HG03175 (cell line): ENCODE measurements at regions not wholly inside any gene's neighbourhood (a gene's known extent, or its start where the extent isn't known, plus 50 kb on each side); places are given as distances from the start of the nearest gene placed in this dataset.

ENCODE experiments used
- ATAC-seq: cut with Tn5 transposase; IDR thresholded peaks from one replicate; pipeline ENCODE4 v1.9.1; 2021; ENCODE audit warnings: mild to moderate bottlenecking, moderate library complexity; ENCODE audit not compliant: unreplicated experiment

- no peak for ATAC-seq
Measured at GRCh38 chr11:71357414-71357813, 90.8 kb downstream of the DHCR7 start.

GRCh38 chr11:71356904-71357303, 91.3 kb downstream of the DHCR7 start:
- no peak for ATAC-seq

GRCh38 chr11:71356280-71356876, 91.8 kb downstream of the DHCR7 start:
- no peak for ATAC-seq

GRCh38 chr11:71355281-71355680, 92.9 kb downstream of the DHCR7 start:
- ATAC-seq = no peak

DNA sequence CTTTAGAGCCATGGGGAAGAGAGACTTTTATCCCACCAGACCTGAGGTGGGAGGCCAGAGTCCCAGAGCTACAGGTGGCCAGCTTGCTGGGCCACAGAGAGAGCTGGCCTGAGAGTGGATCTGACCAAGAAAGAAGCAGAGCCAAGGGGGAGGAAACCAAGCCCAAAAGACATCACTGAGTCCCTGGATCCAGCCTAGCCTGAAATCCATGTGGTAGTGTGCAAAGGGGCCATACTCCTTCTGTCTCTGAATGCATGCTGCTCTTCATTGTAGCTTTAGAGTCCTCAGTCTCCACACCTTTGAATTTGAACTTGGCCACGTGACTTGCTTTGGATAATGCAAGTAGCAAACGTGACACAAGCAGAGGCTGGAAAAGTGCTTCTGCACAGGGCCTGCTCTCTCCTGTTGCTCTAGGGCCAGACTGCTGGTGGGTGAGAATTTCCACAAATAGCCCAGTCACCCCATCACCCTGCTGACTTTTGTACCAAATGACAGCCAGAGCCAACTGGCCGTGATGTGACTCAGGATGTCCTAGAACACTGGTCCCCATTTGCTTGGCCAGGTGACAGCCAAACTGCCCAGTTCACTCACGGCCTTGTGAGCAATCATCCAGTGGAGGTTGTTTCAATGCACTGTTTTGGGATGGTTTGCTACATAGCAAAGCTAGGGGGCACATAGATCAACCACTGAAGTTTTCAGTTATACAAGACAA, 93.6 kb downstream of the DHCR7 start:
- ATAC-seq = no peak

GRCh38 chr11:71352748-71353147, 95.4 kb downstream of the DHCR7 start:
- ATAC-seq = no peak

DNA sequence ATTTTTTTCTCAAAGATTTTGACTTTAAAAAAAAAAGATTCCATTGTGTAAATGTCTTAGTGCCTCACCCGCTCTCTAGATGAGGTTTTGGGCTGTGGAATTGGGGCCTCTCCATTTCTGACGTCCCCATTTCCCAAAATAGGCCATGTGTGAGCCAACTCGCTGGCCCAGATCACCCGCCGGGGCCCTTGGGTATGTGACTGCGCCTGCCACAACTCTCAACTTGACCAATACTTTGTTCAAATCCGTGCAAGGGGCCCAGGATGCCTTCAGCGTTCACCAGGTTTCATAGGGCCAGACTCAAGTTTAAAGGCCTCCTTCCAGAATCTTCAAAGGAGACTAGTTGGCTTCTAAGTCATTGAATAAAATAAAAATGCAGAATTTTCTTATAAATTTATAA, 96.0 kb downstream of the DHCR7 start:
- no peak for ATAC-seq

GRCh38 chr11:71349627-71350026, 97.2 kb upstream of the SHANK2 start:
- no peak for ATAC-seq

DNA sequence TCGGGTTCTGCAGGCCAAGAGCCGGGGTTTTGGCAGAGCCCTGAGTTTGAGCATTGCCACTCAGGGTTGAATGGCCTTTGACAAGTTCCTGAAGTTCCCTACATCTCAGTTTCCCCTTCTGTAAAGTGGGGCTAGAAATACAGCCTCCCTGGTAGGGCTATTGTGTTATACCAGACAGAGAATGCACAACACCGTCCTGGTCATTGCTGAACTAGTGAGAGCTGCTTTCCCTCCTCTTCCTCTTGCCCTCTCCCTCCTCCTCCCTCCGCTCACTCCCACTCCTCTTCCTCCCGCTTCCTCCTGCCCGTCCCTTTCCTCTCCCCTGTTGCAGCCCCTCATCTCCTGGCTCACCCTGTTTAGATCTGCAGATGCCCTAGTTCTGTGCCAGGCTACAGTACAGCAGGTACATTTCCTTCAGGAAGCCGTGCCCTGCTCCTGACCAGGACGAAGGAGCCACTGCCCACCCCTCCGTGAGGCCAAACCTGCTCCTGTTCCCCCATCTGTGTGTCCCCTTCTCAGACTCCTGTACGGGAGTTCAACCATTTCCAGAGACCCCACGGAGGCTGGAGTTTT, 91.5 kb upstream of the SHANK2 start:
- no peak for ATAC-seq

GRCh38 chr11:71342951-71343827, 90.8 kb upstream of the SHANK2 start:
- ATAC-seq = no peak

- no peak for ATAC-seq
Measured at GRCh38 chr11:71342116-71342515, 89.7 kb upstream of the SHANK2 start.

DNA sequence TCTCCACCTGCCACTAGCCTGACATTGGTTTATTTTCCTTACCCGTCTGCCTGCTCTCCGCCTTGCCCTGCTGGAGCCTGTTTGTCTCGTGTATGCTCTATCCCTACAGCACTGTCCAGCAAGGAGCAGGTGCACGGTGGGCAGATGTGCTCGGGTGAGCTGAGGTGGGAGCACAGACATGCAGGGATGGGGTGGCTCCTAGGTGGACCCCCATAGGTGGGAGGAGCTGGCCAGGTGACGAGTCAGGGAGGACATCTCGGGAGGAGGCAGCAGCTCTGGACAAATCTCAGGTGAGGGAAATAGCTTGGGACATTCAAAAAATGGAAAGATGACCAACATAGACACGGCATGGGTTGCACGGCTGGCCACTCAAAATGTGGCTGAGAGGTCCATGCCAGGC, 89.2 kb upstream of the SHANK2 start:
- no peak for ATAC-seq

DNA sequence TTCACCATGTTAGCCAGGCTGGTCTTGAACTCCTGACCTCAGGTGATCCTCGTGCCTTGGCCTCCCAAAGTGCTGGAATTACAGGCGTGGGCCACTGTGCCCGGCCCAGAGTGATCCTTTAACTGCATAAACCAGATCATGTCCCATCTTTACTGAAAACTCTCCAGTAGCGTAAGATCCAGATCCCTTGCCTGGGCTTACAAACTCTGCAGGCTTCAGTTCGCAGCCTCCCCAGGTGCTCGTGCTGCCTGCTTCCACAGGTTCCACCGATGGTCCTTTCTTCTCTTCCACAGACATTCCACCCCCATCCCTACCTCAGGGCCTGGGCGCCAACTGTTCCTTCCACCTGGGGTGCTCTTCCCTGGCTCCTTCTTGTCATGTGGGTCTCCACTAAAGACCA, 88.8 kb upstream of the SHANK2 start:
- ATAC-seq = no peak

- no peak for ATAC-seq
Measured at GRCh38 chr11:71340086-71340606, 87.8 kb upstream of the SHANK2 start.

DNA sequence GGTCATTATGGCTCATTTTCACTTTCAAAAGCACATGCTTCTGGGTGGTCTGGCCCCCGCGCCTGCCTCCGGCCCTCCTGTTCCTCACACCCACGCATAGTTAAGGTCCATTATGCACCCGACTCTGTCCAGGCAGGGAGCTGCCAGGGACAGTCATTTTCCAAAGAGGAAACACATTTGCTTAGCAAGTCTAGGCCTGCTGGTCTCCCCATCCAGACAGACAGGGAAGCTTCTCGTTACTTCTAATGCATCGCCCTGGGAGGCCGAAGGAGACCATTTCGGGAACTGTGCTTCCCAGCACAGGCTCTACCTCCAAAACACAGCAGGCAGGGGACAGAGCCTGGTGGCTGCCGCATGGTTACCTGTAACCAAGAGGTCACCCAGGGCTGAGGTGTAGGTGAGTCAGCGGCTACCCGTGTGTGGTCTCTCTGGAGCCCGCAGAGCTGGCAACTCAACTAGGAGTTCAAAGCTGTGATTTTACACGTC, 87.1 kb upstream of the SHANK2 start:
- no peak for ATAC-seq

GRCh38 chr11:71338801-71339395, 86.5 kb upstream of the SHANK2 start:
- no peak for ATAC-seq

- ATAC-seq = no peak
Measured at GRCh38 chr11:71336996-71337754, 84.8 kb upstream of the SHANK2 start.

GRCh38 chr11:71336176-71336995, 84.0 kb upstream of the SHANK2 start:
- ATAC-seq = no peak

DNA sequence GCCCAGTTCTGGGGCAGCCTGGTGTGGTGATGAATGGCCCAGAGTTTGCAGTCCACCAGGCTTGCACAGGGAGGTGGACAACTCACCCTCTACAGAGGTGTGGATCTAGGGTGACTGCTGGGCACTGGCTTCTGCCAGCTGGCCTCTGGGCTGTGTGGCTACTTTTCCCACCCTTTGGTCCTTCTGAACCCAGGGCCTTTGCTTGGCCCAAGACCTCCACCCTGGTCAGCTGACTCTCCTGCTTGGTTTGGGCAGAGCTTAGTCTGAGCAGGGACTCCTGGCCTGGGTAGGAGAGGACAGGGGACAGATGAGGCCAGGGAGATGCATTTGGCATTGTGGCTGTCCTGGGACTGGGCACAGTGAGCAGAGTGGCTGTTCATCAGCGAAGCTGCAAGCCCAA, 83.0 kb upstream of the SHANK2 start:
- ATAC-seq = no peak
